KMS-11 (cell line): ENCODE measurements at regions not wholly inside any gene's neighbourhood (a gene's known extent, or its start where the extent isn't known, plus 50 kb on each side); places are given as distances from the start of the nearest gene placed in this dataset.

Experiments
- H2AFZ ChIP-seq: fragments of 200-600 bp; sonication (generic); 2 replicates; pipeline ENCODE4 v1.6.1; 2016; ENCODE audit warnings: antibody characterized with exemption, mixed run types, low read depth
- H3K27ac ChIP-seq: fragments of 200-600 bp; sonication (generic); 2 replicates; pipeline ENCODE4 v1.6.1; 2016; ENCODE audit warnings: mild to moderate bottlenecking, mixed run types
- H3K27me3 ChIP-seq: fragments of 200-600 bp; sonication (generic); 2 replicates; pipeline ENCODE4 v1.6.1; 2017; ENCODE audit warnings: mild to moderate bottlenecking, low read depth, mixed run types, moderate library complexity; ENCODE audit not compliant: insufficient read depth
- H3K36me3 ChIP-seq: fragments of 200-600 bp; sonication (generic); 2 replicates; pipeline ENCODE4 v1.6.1; 2017; ENCODE audit warnings: mild to moderate bottlenecking, mixed run types; ENCODE audit not compliant: insufficient read depth
- H3K4me1 ChIP-seq: fragments of 200-600 bp; sonication (generic); 2 replicates; pipeline ENCODE4 v1.6.1; 2016; ENCODE audit warnings: mild to moderate bottlenecking, low read depth, mixed run types; ENCODE audit not compliant: poor library complexity, severe bottlenecking
- H3K4me2 ChIP-seq: fragments of 200-600 bp; sonication (generic); 2 replicates; pipeline ENCODE4 v1.7.0; 2016; ENCODE audit warnings: mild to moderate bottlenecking, mixed run types
- H3K4me3 ChIP-seq: fragments of 200-600 bp; sonication (generic); IDR thresholded peaks from 2 replicates; pipeline ENCODE4 v1.6.1; 2017; ENCODE audit warnings: low read depth, low read length, mixed read lengths; ENCODE audit not compliant: insufficient read depth
- H3K79me2 ChIP-seq: fragments of 200-600 bp; sonication (generic); 2 replicates; pipeline ENCODE4 v1.6.1; 2016; ENCODE audit warnings: low read depth, mixed run types; ENCODE audit not compliant: insufficient read depth
- H3K9ac ChIP-seq: fragments of 200-600 bp; sonication (generic); 2 replicates; pipeline ENCODE4 v1.6.1; 2016; ENCODE audit warnings: mild to moderate bottlenecking, mixed run types
- H4K20me1 ChIP-seq: fragments of 200-600 bp; sonication (generic); 2 replicates; pipeline ENCODE4 v1.6.1; 2016; ENCODE audit warnings: mild to moderate bottlenecking, mixed run types; ENCODE audit not compliant: insufficient read depth
- CTCF ChIP-seq: fragments of 200-600 bp; sonication (generic); conservative IDR thresholded peaks from 2 replicates; pipeline ENCODE4 v1.6.1; 2017; ENCODE audit warnings: low read depth, mild to moderate bottlenecking, antibody characterized with exemption, low read length, moderate library complexity, mixed read lengths

GRCh38 chr3:59191651-59192050, 141.8 kb upstream of the CFAP20DC start:
- Histone ChIP-seq H3K9ac (no peak overlapping the region), H3K27me3 (no peaks in the 10 kb centered on the region), H3K4me1 (no peaks in the 10 kb centered on the region), H3K27ac (no peak overlapping the region), H3K4me2 (no peak overlapping the region), H3K79me2 (no peaks in the 10 kb centered on the region), H2AFZ (no peak overlapping the region), H4K20me1 (no peaks in the 10 kb centered on the region), H3K36me3 (no peaks in the 10 kb centered on the region), H3K4me3 (no peak overlapping the region)
- TF ChIP-seq CTCF = no peak

GRCh38 chr3:59189939-59190338, 140.1 kb upstream of the CFAP20DC start:
- no peaks in the 10 kb centered on the region for H4K20me1 ChIP-seq
- no peak overlapping the region for H3K27ac ChIP-seq
- H3K79me2 ChIP-seq = no peaks in the 10 kb centered on the region
- H3K4me3 ChIP-seq = no peak overlapping the region
- no peaks in the 10 kb centered on the region for H3K36me3 ChIP-seq
- no peak overlapping the region for H3K4me2 ChIP-seq
- no peak overlapping the region for H2AFZ ChIP-seq
- H3K9ac ChIP-seq = no peak overlapping the region
- TF ChIP-seq CTCF = no peak
- H3K27me3 ChIP-seq = no peaks in the 10 kb centered on the region
- H3K4me1 ChIP-seq = no peaks in the 10 kb centered on the region

GRCh38 chr3:59189526-59189925, 139.7 kb upstream of the CFAP20DC start:
- Histone ChIP-seq H3K4me2 (no peak overlapping the region), H2AFZ (no peak overlapping the region), H3K27ac (no peak overlapping the region), H3K27me3 (no peaks in the 10 kb centered on the region), H3K4me1 (no peaks in the 10 kb centered on the region), H3K36me3 (no peaks in the 10 kb centered on the region), H3K79me2 (no peaks in the 10 kb centered on the region), H3K9ac (no peak overlapping the region), H3K4me3 (no peak overlapping the region), H4K20me1 (no peaks in the 10 kb centered on the region)
- no peak for TF ChIP-seq CTCF

GRCh38 chr3:59186725-59187124, 136.9 kb upstream of the CFAP20DC start:
- H2AFZ ChIP-seq = no peak overlapping the region
- no peak overlapping the region for H3K9ac ChIP-seq
- no peak overlapping the region for H3K4me2 ChIP-seq
- H3K27me3 ChIP-seq = no peaks in the 10 kb centered on the region
- H4K20me1 ChIP-seq = no peaks in the 10 kb centered on the region
- no peak for TF ChIP-seq CTCF
- no peak overlapping the region for H3K27ac ChIP-seq
- H3K79me2 ChIP-seq = no peaks in the 10 kb centered on the region
- H3K36me3 ChIP-seq = no peaks in the 10 kb centered on the region
- no peak overlapping the region for H3K4me3 ChIP-seq
- no peaks in the 10 kb centered on the region for H3K4me1 ChIP-seq
